ENCODE measurements at regions not wholly inside any gene's neighbourhood (a gene's known extent, or its start where the extent isn't known, plus 50 kb on each side); places are given as distances from the start of the nearest gene placed in this dataset.

DNA sequence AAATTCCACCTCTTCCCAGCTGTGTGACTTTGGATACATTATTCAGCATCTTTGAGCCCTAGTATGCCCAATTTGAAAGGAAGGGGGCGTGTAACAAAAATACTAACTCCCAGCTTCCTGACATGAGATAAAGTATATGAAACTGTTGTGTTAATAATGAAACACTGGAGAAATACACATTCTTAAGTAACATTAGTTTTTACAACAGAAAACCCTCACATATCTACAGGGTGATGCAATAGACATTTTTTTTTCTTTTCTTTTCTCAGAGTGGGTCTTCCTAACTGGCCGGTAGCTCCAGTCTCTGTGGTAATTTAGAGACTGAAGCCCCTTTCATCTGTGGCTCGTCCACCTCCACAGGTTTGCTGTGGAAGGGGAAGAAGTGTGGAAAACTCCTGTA is 79.5 kb downstream of the CD83 start:
- Histone ChIP-seq H3K4me3 (ENCODE audit: low read depth in 1 of 2, low read length in 2 of 2) (no peak overlapping the region), H3K36me3 (ENCODE audit: control insufficient read depth in 1 of 2, insufficient read depth in 2 of 2, low read length in 2 of 2) (no peaks in the 10 kb centered on the region), H3K27me3 (ENCODE audit: control insufficient read depth in 1 of 2, insufficient read depth in 2 of 2, low read length in 2 of 2) (no peaks in the 10 kb centered on the region), H3K9me3 (ENCODE audit: control insufficient read depth in 1 of 2, low read length in 2 of 2) (peaks cover 0 to 10% of the 10 kb centered on the region in 2 donors), H3K9ac (ENCODE audit: low read depth in 1 of 2, low read length in 2 of 2) (no peak overlapping the region), H3K27ac (ENCODE audit: low read depth, low read length) (no peak overlapping the region), H3K4me1 (ENCODE audit: control insufficient read depth in 1 of 2, insufficient read depth in 2 of 2, low read length in 2 of 2) (peaks cover 2 to 10% of the 10 kb centered on the region in 2 donors)

DNA sequence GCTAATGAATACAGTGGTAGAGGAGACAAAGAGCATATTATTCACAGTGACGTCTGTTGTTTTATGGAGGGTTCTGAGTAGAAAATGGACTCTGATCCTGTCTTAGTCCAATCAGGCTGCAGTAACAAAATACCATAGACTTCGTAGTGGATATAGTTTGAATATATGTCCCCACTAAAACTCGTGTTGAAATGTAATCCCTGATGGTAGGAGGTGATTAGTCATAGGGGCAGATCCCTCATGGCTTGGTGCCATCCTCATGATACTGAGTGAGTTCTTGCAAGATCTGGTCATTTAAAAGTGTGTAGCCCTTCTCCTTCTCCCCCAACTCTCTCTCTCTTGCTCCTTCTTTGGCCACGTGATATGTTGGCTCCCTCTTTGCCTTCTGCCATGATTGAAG is 82.5 kb downstream of the CD83 start:
- H3K9ac ChIP-seq (ENCODE audit: low read depth in 1 of 2, low read length in 2 of 2): no peak overlapping the region
- no peak overlapping the region for H3K27ac ChIP-seq (ENCODE audit: low read depth, low read length)
- no peaks in the 10 kb centered on the region for H3K27me3 ChIP-seq (ENCODE audit: control insufficient read depth in 1 of 2, insufficient read depth in 2 of 2, low read length in 2 of 2)
- peaks cover 2 to 10% of the 10 kb centered on the region in 2 donors for H3K4me1 ChIP-seq (ENCODE audit: control insufficient read depth in 1 of 2, insufficient read depth in 2 of 2, low read length in 2 of 2)
- H3K36me3 ChIP-seq (ENCODE audit: control insufficient read depth in 1 of 2, insufficient read depth in 2 of 2, low read length in 2 of 2): no peaks in the 10 kb centered on the region
- peaks cover 0 to 10% of the 10 kb centered on the region in 2 donors for H3K9me3 ChIP-seq (ENCODE audit: control insufficient read depth in 1 of 2, low read length in 2 of 2)
- H3K4me3 ChIP-seq (ENCODE audit: low read depth in 1 of 2, low read length in 2 of 2): no peak overlapping the region

- peaks cover 0 to 12% of the 10 kb centered on the region in 2 donors for H3K4me1 ChIP-seq (ENCODE audit: control insufficient read depth in 1 of 2, insufficient read depth in 2 of 2, low read length in 2 of 2)
- no peak overlapping the region for H3K4me3 ChIP-seq (ENCODE audit: low read depth in 1 of 2, low read length in 2 of 2)
- H3K27me3 ChIP-seq (ENCODE audit: control insufficient read depth in 1 of 2, insufficient read depth in 2 of 2, low read length in 2 of 2): no peaks in the 10 kb centered on the region
- peaks cover 0 to 10% of the 10 kb centered on the region in 2 donors for H3K9me3 ChIP-seq (ENCODE audit: control insufficient read depth in 1 of 2, low read length in 2 of 2)
- H3K27ac ChIP-seq (ENCODE audit: low read depth, low read length): no peak overlapping the region
- no peaks in the 10 kb centered on the region for H3K36me3 ChIP-seq (ENCODE audit: control insufficient read depth in 1 of 2, insufficient read depth in 2 of 2, low read length in 2 of 2)
- H3K9ac ChIP-seq (ENCODE audit: low read depth in 1 of 2, low read length in 2 of 2): no peak overlapping the region
Measured at GRCh38 chr6:14202947-14203346, 85.4 kb downstream of the CD83 start.

DNA sequence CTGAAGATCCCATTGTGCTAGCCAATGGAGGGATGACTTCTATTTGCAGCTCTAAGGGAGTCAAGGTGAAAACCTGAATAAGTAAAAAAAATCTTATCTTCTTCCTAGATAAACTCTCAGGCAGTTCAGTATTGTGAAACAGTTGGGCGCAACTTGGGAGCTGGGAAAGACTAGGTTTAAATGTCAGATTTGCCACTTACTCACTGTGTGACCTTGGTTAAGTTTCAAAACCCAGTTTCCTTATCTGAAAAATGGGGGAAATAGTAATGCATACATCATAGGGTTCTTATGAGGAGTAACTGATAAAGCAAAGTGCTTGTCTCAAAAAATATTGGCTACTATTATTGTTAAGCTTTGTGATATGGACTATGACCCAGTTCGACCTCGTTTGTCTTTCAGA is 88.8 kb downstream of the CD83 start:
- H3K9ac ChIP-seq (ENCODE audit: low read depth in 1 of 2, low read length in 2 of 2): no peak overlapping the region
- no peak overlapping the region for H3K27ac ChIP-seq (ENCODE audit: low read depth, low read length)

GRCh38 chr6:14207448-14207847 is 89.9 kb downstream of the CD83 start:
- H3K36me3 ChIP-seq (ENCODE audit: control insufficient read depth in 1 of 2, insufficient read depth in 2 of 2, low read length in 2 of 2): no peaks in the 10 kb centered on the region
- H3K9me3 ChIP-seq (ENCODE audit: control insufficient read depth in 1 of 2, low read length in 2 of 2): no peaks in the 10 kb centered on the region
- no peak overlapping the region for H3K9ac ChIP-seq (ENCODE audit: low read depth in 1 of 2, low read length in 2 of 2)
- no peak overlapping the region for H3K4me3 ChIP-seq (ENCODE audit: low read depth in 1 of 2, low read length in 2 of 2)
- H3K27ac ChIP-seq (ENCODE audit: low read depth, low read length): no peak overlapping the region
- H3K27me3 ChIP-seq (ENCODE audit: control insufficient read depth in 1 of 2, insufficient read depth in 2 of 2, low read length in 2 of 2): no peaks in the 10 kb centered on the region
- H3K4me1 ChIP-seq (ENCODE audit: control insufficient read depth in 1 of 2, insufficient read depth in 2 of 2, low read length in 2 of 2): peaks cover 19 to 30% of the 10 kb centered on the region in 2 donors

More for the DNA sequence above, 88.8 kb downstream of the CD83 start:
- Histone ChIP-seq H3K36me3 (ENCODE audit: control insufficient read depth in 1 of 2, insufficient read depth in 2 of 2, low read length in 2 of 2) (no peaks in the 10 kb centered on the region), H3K4me3 (ENCODE audit: low read depth in 1 of 2, low read length in 2 of 2) (no peak overlapping the region), H3K4me1 (ENCODE audit: control insufficient read depth in 1 of 2, insufficient read depth in 2 of 2, low read length in 2 of 2) (peaks cover 11 to 21% of the 10 kb centered on the region in 2 donors), H3K9me3 (ENCODE audit: control insufficient read depth in 1 of 2, low read length in 2 of 2) (no peaks in the 10 kb centered on the region), H3K27me3 (ENCODE audit: control insufficient read depth in 1 of 2, insufficient read depth in 2 of 2, low read length in 2 of 2) (no peaks in the 10 kb centered on the region)

DNA sequence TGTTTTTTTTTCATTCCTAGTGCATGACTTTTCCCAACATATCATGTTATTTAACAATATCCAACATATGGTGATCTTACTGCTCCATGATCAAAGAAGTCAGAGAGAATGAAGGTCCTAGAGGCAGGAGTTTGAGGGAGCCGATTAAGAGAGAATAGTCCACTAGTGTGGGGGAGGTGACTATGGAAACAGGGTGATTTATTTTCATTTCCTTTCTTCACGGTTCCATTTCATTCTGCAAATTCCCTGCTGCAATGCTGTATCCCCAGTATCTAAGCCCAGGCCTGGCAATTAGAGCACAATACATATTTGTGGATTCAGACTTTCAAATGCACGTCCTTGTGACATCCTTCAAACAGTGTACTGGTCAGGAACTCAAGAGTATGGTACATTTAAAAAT is 91.4 kb downstream of the CD83 start:
- no peaks in the 10 kb centered on the region for H3K27me3 ChIP-seq (ENCODE audit: control insufficient read depth in 1 of 2, insufficient read depth in 2 of 2, low read length in 2 of 2)
- H3K36me3 ChIP-seq (ENCODE audit: control insufficient read depth in 1 of 2, insufficient read depth in 2 of 2, low read length in 2 of 2): no peaks in the 10 kb centered on the region
- no peaks in the 10 kb centered on the region for H3K9me3 ChIP-seq (ENCODE audit: control insufficient read depth in 1 of 2, low read length in 2 of 2)
- H3K4me3 ChIP-seq (ENCODE audit: low read depth in 1 of 2, low read length in 2 of 2): no peak overlapping the region
- no peak overlapping the region for H3K9ac ChIP-seq (ENCODE audit: low read depth in 1 of 2, low read length in 2 of 2)
- H3K4me1 ChIP-seq (ENCODE audit: control insufficient read depth in 1 of 2, insufficient read depth in 2 of 2, low read length in 2 of 2): peaks cover 19 to 30% of the 10 kb centered on the region in 2 donors
- H3K27ac ChIP-seq (ENCODE audit: low read depth, low read length): no peak overlapping the region

- Histone ChIP-seq H3K9me3 (ENCODE audit: control insufficient read depth in 1 of 2, low read length in 2 of 2) (no peaks in the 10 kb centered on the region), H3K27ac (ENCODE audit: low read depth, low read length) (no peak overlapping the region), H3K36me3 (ENCODE audit: control insufficient read depth in 1 of 2, insufficient read depth in 2 of 2, low read length in 2 of 2) (no peaks in the 10 kb centered on the region), H3K27me3 (ENCODE audit: control insufficient read depth in 1 of 2, insufficient read depth in 2 of 2, low read length in 2 of 2) (no peaks in the 10 kb centered on the region), H3K4me1 (ENCODE audit: control insufficient read depth in 1 of 2, insufficient read depth in 2 of 2, low read length in 2 of 2) (peaks cover 19 to 30% of the 10 kb centered on the region in 2 donors), H3K4me3 (ENCODE audit: low read depth in 1 of 2, low read length in 2 of 2) (peak overlapping the region; percentile 73 to 81), H3K9ac (ENCODE audit: low read depth in 1 of 2, low read length in 2 of 2) (peak overlapping the region in 1 of 2 donors; percentile 79)
Measured at GRCh38 chr6:14210077-14210476, 92.5 kb downstream of the CD83 start.

DNA sequence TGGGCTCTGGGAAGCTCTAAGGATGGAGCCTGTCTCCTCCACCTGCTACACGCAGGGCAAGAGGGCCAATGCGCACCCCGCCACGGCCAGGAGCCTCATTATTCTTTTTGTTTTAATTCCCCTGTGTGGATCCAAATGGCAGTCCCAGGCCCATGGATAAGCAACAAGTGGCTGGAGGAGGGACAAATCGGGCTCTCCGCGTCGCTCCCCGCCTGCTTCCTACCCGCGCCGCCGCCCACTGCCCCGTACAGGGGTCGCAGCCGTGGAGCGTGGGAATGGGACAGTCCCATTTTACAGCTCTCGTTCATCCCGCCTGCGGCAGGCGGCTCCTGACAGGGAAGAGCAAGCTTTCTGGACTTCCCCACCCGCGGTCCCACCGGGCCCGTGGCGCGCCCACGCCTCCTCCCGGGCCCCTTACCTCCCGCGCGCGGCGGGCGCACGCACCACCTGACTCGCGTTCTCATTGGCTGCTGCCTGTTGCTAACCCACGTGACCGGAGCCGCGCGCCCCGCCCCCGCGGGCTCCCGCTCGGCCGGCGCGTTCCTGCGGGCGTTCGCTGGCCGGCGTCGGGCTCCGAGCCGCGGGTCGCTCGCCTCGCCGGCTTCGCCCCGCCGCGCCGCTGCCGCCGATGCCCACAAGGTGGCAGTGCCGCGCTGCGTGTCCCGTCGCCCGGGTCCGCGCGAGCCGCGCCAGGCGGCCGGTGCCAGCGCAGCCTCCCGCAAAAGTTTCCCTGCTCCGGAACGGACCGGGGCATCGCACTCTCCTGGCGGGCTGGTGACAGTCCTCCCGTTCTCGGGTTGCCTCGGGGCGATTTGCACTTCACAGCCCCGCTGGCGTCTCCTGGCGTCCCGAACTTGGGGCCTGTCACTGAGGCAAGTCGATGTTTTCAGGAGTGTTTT is 93.3 kb downstream of the CD83 start:
- H3K36me3 ChIP-seq (ENCODE audit: control insufficient read depth in 1 of 2, insufficient read depth in 2 of 2, low read length in 2 of 2): no peaks in the 10 kb centered on the region
- peak overlapping the region; percentile 80 to 82 for H3K4me3 ChIP-seq (ENCODE audit: low read depth in 1 of 2, low read length in 2 of 2)
- H3K27me3 ChIP-seq (ENCODE audit: control insufficient read depth in 1 of 2, insufficient read depth in 2 of 2, low read length in 2 of 2): no peaks in the 10 kb centered on the region
- H3K9me3 ChIP-seq (ENCODE audit: control insufficient read depth in 1 of 2, low read length in 2 of 2): no peaks in the 10 kb centered on the region
- peak overlapping the region; percentile 79 to 91 for H3K9ac ChIP-seq (ENCODE audit: low read depth in 1 of 2, low read length in 2 of 2)
- no peak overlapping the region for H3K27ac ChIP-seq (ENCODE audit: low read depth, low read length)
- peaks cover 19 to 30% of the 10 kb centered on the region in 2 donors for H3K4me1 ChIP-seq (ENCODE audit: control insufficient read depth in 1 of 2, insufficient read depth in 2 of 2, low read length in 2 of 2)

- H3K36me3 ChIP-seq (ENCODE audit: control insufficient read depth in 1 of 2, insufficient read depth in 2 of 2, low read length in 2 of 2): no peaks in the 10 kb centered on the region
- H3K27me3 ChIP-seq (ENCODE audit: control insufficient read depth in 1 of 2, insufficient read depth in 2 of 2, low read length in 2 of 2): no peaks in the 10 kb centered on the region
- H3K4me1 ChIP-seq (ENCODE audit: control insufficient read depth in 1 of 2, insufficient read depth in 2 of 2, low read length in 2 of 2): peaks cover 19 to 30% of the 10 kb centered on the region in 2 donors
- peak overlapping the region; percentile 77 to 78 for H3K9ac ChIP-seq (ENCODE audit: low read depth in 1 of 2, low read length in 2 of 2)
- no peak overlapping the region for H3K27ac ChIP-seq (ENCODE audit: low read depth, low read length)
- H3K9me3 ChIP-seq (ENCODE audit: control insufficient read depth in 1 of 2, low read length in 2 of 2): no peaks in the 10 kb centered on the region
- peak overlapping the region; percentile 80 to 82 for H3K4me3 ChIP-seq (ENCODE audit: low read depth in 1 of 2, low read length in 2 of 2)
Measured at GRCh38 chr6:14211562-14211942, 94.0 kb downstream of the CD83 start.

DNA sequence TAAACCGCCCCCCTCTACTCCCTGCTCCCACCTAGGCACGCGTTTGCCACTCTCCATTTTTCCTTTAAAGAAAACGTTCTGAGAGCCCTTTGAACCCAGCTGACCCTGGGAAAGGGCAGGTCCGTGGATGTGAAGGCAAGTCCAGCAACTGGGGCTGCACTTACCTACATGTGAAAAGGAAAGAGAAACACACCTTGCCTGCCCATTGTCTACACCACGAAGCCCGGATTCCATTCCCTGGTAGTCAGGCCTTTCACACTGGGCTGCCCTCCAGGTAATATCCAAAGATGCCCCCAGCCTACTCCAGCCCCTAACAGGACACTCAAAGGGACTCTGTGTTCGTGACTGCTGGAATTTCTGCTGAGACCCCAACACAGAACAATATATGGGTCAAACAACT is 94.4 kb downstream of the CD83 start:
- Histone ChIP-seq H3K36me3 (ENCODE audit: control insufficient read depth in 1 of 2, insufficient read depth in 2 of 2, low read length in 2 of 2) (no peaks in the 10 kb centered on the region), H3K9ac (ENCODE audit: low read depth in 1 of 2, low read length in 2 of 2) (peak overlapping the region; percentile 77 to 78), H3K27me3 (ENCODE audit: control insufficient read depth in 1 of 2, insufficient read depth in 2 of 2, low read length in 2 of 2) (no peaks in the 10 kb centered on the region), H3K9me3 (ENCODE audit: control insufficient read depth in 1 of 2, low read length in 2 of 2) (no peaks in the 10 kb centered on the region), H3K27ac (ENCODE audit: low read depth, low read length) (no peak overlapping the region), H3K4me3 (ENCODE audit: low read depth in 1 of 2, low read length in 2 of 2) (peak overlapping the region; percentile 80 to 82), H3K4me1 (ENCODE audit: control insufficient read depth in 1 of 2, insufficient read depth in 2 of 2, low read length in 2 of 2) (peaks cover 19 to 26% of the 10 kb centered on the region in 2 donors)
